ENCODE measurements at regions not wholly inside any gene's neighbourhood (a gene's known extent, or its start where the extent isn't known, plus 50 kb on each side); places are given as distances from the start of the nearest gene placed in this dataset.

DNA sequence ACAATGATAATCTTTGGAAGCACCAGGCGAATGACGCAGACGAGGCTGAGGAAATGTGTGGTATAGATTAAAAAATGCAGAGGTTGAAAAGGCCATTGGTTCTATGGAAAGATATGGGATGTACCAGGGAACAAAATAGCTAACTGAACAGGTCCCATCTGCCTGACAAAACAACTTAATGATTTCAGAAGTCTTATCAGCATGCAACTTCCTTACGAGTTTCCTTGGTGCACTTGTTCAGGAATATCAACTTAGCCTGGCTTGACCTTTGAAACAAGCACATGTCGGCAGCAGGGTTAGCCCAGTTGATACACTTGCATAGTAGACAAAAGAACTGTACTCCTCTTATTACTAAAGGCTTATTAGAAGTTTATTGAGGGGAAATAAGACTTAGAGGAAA is 90.9 kb upstream of the CDH11 start:
- H3K4me1 ChIP-seq (ENCODE audit: control insufficient read depth, insufficient read depth, low read length), result no peaks in the 10 kb centered on the region
- no peaks in the 10 kb centered on the region for H3K9me3 ChIP-seq (ENCODE audit: control insufficient read depth, low read length)
- no peaks in the 10 kb centered on the region for H3K27me3 ChIP-seq (ENCODE audit: control insufficient read depth, insufficient read depth, low read length, poor library complexity, severe bottlenecking)
- H3K4me3 ChIP-seq (ENCODE audit: insufficient read depth, low read depth, low read length), result no peak overlapping the region
- H3K36me3 ChIP-seq (ENCODE audit: control insufficient read depth, insufficient read depth, low read length), result no peaks in the 10 kb centered on the region
- WGBS, 2 experiments, result 97 to 98% methylated on average over 5 of the region's 5 CpGs
- no peak overlapping the region for H3K27ac ChIP-seq (ENCODE audit: insufficient read depth, low read depth, low read length, poor library complexity, severe bottlenecking)

DNA sequence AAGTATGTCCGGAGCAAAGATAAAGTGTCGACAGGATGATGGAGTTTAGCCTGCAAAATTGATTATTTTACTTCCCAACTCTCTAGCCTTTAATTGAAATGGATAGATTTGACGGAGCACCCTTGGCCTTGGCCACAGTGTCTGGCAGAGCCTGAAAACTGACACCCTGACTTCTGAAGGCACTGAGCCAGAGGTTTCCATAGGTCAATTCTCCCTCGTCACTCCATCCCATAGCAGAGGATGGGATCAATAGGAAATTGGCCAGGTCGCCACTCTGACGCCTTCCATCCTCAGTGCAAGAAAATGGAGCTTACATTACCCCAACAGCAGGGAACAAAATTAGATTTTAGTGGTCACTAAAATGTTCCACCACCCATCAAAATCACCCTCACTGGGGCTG is 90.4 kb upstream of the CDH11 start:
- Histone ChIP-seq H3K36me3 (ENCODE audit: control insufficient read depth, insufficient read depth, low read length) (no peaks in the 10 kb centered on the region), H3K4me3 (ENCODE audit: insufficient read depth, low read depth, low read length) (no peak overlapping the region), H3K4me1 (ENCODE audit: control insufficient read depth, insufficient read depth, low read length) (no peaks in the 10 kb centered on the region), H3K27me3 (ENCODE audit: control insufficient read depth, insufficient read depth, low read length, poor library complexity, severe bottlenecking) (no peaks in the 10 kb centered on the region), H3K9me3 (ENCODE audit: control insufficient read depth, low read length) (no peaks in the 10 kb centered on the region), H3K27ac (ENCODE audit: insufficient read depth, low read depth, low read length, poor library complexity, severe bottlenecking) (no peak overlapping the region)
- WGBS, 2 experiments, result 94 to 98% methylated on average over 5 to 6 of the region's 6 CpGs

DNA sequence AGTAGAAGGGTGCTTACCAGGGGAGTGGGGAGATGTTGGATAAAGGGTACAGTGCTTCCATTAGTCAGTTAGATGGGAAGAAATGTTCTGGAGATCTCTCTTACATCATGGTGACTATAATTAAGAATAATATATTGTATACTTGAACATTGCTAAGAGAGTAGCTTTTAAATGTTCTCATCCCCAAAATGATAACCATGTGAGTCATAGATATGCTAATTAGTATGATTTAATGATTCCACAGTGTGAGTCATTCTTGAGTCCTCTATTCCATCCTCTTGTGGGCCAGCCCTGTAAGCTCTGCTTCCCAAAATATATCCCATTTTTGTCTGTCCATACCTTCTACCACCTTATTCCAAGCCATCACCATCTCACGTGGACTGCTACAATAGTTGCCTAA is 80.6 kb upstream of the CDH11 start:
- no peaks in the 10 kb centered on the region for H3K9me3 ChIP-seq (ENCODE audit: control insufficient read depth, low read length)
- H3K4me3 ChIP-seq (ENCODE audit: insufficient read depth, low read depth, low read length), result no peak overlapping the region
- no peak overlapping the region for H3K27ac ChIP-seq (ENCODE audit: insufficient read depth, low read depth, low read length, poor library complexity, severe bottlenecking)
- H3K36me3 ChIP-seq (ENCODE audit: control insufficient read depth, insufficient read depth, low read length), result no peaks in the 10 kb centered on the region
- 88 to 93% methylated on average over 1 of the region's 1 CpG for WGBS, 2 experiments
- no peaks in the 10 kb centered on the region for H3K4me1 ChIP-seq (ENCODE audit: control insufficient read depth, insufficient read depth, low read length)
- H3K27me3 ChIP-seq (ENCODE audit: control insufficient read depth, insufficient read depth, low read length, poor library complexity, severe bottlenecking), result no peaks in the 10 kb centered on the region

DNA sequence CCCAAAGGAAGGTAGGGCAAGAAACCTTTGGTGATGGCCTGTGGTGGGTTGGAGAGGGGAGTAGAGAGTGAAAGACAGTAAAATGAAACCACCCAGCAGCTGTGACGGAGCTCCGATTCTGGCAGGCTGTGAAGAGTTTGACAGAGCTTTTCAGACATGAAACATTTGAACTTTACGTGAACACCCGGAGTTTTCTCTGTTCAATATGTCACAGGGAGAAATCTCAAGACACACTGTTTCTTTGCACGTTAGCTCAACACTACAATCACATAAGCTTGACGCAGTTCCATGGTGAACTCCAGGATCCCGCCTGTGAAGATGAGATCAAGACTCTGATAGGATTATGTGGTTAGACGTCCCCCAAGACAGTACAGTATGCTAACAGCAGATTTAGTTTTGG is 79.6 kb upstream of the CDH11 start:
- H3K9me3 ChIP-seq (ENCODE audit: control insufficient read depth, low read length), result no peaks in the 10 kb centered on the region
- WGBS, 2 experiments, result 93 to 94% methylated on average over 8 of the region's 8 CpGs
- no peak overlapping the region for H3K27ac ChIP-seq (ENCODE audit: insufficient read depth, low read depth, low read length, poor library complexity, severe bottlenecking)

DNA sequence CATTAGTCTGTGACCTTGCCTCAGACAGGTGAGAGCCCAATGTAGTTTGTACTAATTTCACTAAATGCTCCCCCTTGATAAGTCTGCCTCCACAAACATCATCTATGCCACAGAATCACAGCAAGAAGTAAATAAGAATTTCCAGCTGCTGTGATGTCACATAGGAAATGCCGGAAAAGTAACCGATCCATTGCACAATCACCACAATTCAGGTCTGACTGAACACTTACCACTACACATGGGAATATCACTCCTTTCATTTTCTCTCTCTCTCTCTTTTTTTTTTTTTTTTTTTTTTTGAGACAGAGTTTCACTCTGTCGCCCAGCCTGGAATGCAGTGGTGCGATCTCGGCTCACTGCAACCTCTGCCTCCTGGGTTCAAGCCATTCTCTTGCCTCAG is 79.0 kb upstream of the CDH11 start:
- Histone ChIP-seq H3K36me3 (ENCODE audit: control insufficient read depth, insufficient read depth, low read length) (no peaks in the 10 kb centered on the region), H3K4me1 (ENCODE audit: control insufficient read depth, insufficient read depth, low read length) (no peaks in the 10 kb centered on the region), H3K27ac (ENCODE audit: insufficient read depth, low read depth, low read length, poor library complexity, severe bottlenecking) (no peak overlapping the region), H3K27me3 (ENCODE audit: control insufficient read depth, insufficient read depth, low read length, poor library complexity, severe bottlenecking) (no peaks in the 10 kb centered on the region), H3K9me3 (ENCODE audit: control insufficient read depth, low read length) (no peaks in the 10 kb centered on the region), H3K4me3 (ENCODE audit: insufficient read depth, low read depth, low read length) (no peak overlapping the region)
- WGBS, 2 experiments, result 94 to 97% methylated on average over 5 of the region's 5 CpGs

More for the DNA sequence above, 79.6 kb upstream of the CDH11 start:
- Histone ChIP-seq H3K4me1 (ENCODE audit: control insufficient read depth, insufficient read depth, low read length) (no peaks in the 10 kb centered on the region), H3K4me3 (ENCODE audit: insufficient read depth, low read depth, low read length) (no peak overlapping the region), H3K36me3 (ENCODE audit: control insufficient read depth, insufficient read depth, low read length) (no peaks in the 10 kb centered on the region), H3K27me3 (ENCODE audit: control insufficient read depth, insufficient read depth, low read length, poor library complexity, severe bottlenecking) (no peaks in the 10 kb centered on the region)

DNA sequence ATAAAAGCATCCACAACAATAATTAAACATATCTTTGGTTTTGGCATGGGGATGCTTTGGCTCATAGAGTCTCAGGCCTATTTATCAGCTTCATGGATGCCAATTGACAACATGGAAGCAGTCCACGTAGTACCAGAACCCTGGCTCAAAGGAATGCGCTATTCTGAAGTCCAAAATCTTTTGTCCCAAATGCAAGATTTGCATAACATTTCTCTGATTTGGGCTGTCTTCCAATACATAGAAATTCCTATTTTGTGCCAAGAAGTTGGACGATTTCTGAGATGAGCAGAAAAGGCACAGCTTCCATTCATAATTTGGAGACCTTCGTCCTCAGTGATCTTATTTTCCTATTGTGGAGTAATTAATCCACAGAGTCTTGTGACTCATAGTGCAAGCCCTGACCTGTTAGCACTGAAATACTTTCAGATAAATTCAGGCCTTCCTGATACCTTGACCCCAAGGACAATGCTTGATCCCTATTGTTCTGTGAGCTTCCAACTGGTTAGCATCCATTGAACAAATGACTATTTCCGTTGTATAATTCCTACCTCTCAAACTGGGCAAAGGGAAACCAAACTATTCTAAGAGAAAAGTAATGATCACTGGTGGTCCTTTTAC is 78.4 kb upstream of the CDH11 start:
- no peak overlapping the region for H3K27ac ChIP-seq (ENCODE audit: insufficient read depth, low read depth, low read length, poor library complexity, severe bottlenecking)
- H3K9me3 ChIP-seq (ENCODE audit: control insufficient read depth, low read length), result no peaks in the 10 kb centered on the region
- no peak overlapping the region for H3K4me3 ChIP-seq (ENCODE audit: insufficient read depth, low read depth, low read length)
- WGBS, 2 experiments, result 88 to 91% methylated on average over 5 of the region's 5 CpGs
- no peaks in the 10 kb centered on the region for H3K36me3 ChIP-seq (ENCODE audit: control insufficient read depth, insufficient read depth, low read length)
- no peaks in the 10 kb centered on the region for H3K4me1 ChIP-seq (ENCODE audit: control insufficient read depth, insufficient read depth, low read length)
- H3K27me3 ChIP-seq (ENCODE audit: control insufficient read depth, insufficient read depth, low read length, poor library complexity, severe bottlenecking), result no peaks in the 10 kb centered on the region

DNA sequence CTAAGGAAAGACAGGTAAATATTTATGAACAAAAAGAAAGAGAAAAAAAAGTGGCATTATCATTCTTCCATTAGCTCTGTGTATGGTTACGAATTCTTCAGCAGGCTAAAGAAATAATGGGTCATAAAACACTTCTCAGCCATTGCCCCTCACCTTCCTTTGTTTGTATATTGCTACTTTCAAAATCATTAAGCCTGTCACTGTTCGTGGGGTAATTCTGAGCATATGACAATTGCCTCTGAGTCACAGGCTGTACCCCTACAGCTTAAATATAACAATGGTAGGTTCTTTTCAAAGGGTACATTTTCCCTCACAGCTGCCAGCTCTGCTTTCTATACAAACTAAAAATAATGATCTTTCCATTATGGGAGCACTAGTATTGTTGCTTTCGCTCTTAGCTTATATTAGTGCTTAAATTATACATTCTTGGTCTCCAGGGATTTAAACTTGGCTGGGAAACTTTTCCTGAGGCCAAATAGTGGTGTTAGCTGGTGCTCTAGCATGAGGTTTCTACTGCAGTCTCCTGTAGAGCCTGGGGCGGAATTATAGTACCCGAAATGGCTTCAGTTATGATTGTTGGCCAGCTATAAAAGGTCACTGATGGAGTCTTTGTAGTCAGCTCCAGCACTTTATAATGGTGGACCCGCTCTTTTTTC is 74.7 kb upstream of the CDH11 start:
- Histone ChIP-seq H3K27me3 (ENCODE audit: control insufficient read depth, insufficient read depth, low read length, poor library complexity, severe bottlenecking) (no peaks in the 10 kb centered on the region), H3K4me1 (ENCODE audit: control insufficient read depth, insufficient read depth, low read length) (no peaks in the 10 kb centered on the region), H3K4me3 (ENCODE audit: insufficient read depth, low read depth, low read length) (no peak overlapping the region), H3K36me3 (ENCODE audit: control insufficient read depth, insufficient read depth, low read length) (no peaks in the 10 kb centered on the region), H3K9me3 (ENCODE audit: control insufficient read depth, low read length) (no peaks in the 10 kb centered on the region), H3K27ac (ENCODE audit: insufficient read depth, low read depth, low read length, poor library complexity, severe bottlenecking) (no peak overlapping the region)
- WGBS, 2 experiments, result 92 to 93% methylated on average over 6 of the region's 6 CpGs

DNA sequence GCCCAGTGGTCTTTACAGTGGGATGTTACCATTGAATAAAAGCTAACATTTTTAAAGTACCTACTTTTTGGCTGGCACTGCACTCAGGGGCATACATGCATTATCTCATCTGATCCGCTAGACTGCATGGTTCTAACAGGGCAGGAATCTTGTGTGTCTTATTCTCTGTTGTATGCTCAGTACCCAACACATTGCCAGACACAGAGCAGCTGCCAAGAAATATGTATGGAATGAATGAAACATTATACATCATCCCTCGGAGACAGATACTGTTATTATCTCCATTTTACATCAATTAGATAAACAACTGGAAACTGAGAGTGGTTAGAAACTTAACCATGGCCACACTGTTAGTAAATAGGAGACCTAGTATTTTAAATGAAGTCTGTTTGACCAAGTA is 74.1 kb upstream of the CDH11 start:
- H3K27ac ChIP-seq (ENCODE audit: insufficient read depth, low read depth, low read length, poor library complexity, severe bottlenecking), result no peak overlapping the region

DNA sequence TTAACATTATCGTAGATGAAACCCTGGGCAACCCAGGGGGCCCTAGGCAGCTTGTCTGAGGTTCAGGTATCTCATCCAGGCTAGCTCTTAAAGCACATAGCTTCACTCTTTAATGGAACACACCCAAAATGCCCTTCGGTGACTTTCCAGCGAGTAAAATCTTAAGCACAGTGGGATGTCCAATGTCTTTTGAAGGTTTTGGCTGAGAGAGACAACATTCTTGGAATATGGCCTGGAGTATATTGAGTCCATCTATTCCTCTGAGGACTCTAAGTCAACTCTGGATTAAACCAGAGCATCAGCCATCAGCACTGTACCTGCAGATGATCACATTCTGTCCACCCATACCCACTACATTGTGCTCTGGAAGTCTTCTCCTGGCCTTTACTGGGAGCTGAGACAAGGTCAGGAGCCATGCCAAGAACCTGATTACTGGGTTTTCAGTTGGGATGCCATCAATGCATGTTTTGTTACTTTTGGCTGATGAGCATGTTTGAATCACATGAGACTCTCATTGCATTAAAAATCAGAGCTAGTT is 63.4 kb upstream of the CDH11 start:
- no peaks in the 10 kb centered on the region for H3K36me3 ChIP-seq (ENCODE audit: control insufficient read depth, insufficient read depth, low read length)
- H3K27me3 ChIP-seq (ENCODE audit: control insufficient read depth, insufficient read depth, low read length, poor library complexity, severe bottlenecking), result no peaks in the 10 kb centered on the region
- H3K27ac ChIP-seq (ENCODE audit: insufficient read depth, low read depth, low read length, poor library complexity, severe bottlenecking), result no peak overlapping the region
- no peaks in the 10 kb centered on the region for H3K4me1 ChIP-seq (ENCODE audit: control insufficient read depth, insufficient read depth, low read length)
- H3K9me3 ChIP-seq (ENCODE audit: control insufficient read depth, low read length), result no peaks in the 10 kb centered on the region
- no peak overlapping the region for H3K4me3 ChIP-seq (ENCODE audit: insufficient read depth, low read depth, low read length)
- 63 to 67% methylated on average over 3 of the region's 3 CpGs for WGBS, 2 experiments

More for the DNA sequence above, 74.1 kb upstream of the CDH11 start:
- H3K4me3 ChIP-seq (ENCODE audit: insufficient read depth, low read depth, low read length), result no peak overlapping the region
- H3K4me1 ChIP-seq (ENCODE audit: control insufficient read depth, insufficient read depth, low read length), result no peaks in the 10 kb centered on the region
- no peaks in the 10 kb centered on the region for H3K36me3 ChIP-seq (ENCODE audit: control insufficient read depth, insufficient read depth, low read length)
- 93 to 100% methylated on average over 1 to 2 of the region's 2 CpGs for WGBS, 2 experiments
- no peaks in the 10 kb centered on the region for H3K27me3 ChIP-seq (ENCODE audit: control insufficient read depth, insufficient read depth, low read length, poor library complexity, severe bottlenecking)
- no peaks in the 10 kb centered on the region for H3K9me3 ChIP-seq (ENCODE audit: control insufficient read depth, low read length)

DNA sequence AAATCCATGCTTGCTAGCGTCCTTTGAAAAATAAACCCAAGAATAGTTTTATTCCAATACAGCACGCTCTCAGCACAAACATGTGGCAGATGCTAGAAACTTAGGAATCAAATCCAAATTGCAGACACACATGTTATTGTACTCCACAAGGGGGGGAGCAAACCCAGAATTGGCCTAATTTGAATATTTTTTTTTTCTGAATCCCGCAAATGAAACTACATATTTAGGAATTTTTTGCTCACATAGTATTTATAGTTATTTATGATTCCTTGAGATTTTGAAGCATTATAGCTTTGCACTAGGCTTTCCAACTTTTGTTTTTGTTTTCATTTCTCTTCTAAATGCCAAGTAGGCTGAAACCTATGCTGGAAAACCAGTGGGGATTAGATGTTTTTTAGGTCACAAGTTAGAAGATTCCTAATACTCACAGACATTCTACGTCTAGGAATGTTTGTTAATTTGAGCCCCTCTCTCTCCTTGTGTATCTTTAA is 59.3 kb upstream of the CDH11 start:
- no peak overlapping the region for H3K27ac ChIP-seq (ENCODE audit: insufficient read depth, low read depth, low read length, poor library complexity, severe bottlenecking)
- no peak overlapping the region for H3K4me3 ChIP-seq (ENCODE audit: insufficient read depth, low read depth, low read length)
- no peaks in the 10 kb centered on the region for H3K4me1 ChIP-seq (ENCODE audit: control insufficient read depth, insufficient read depth, low read length)
- no peaks in the 10 kb centered on the region for H3K36me3 ChIP-seq (ENCODE audit: control insufficient read depth, insufficient read depth, low read length)
- WGBS, 2 experiments, result 94 to 97% methylated on average over 3 of the region's 4 CpGs
- H3K9me3 ChIP-seq (ENCODE audit: control insufficient read depth, low read length), result no peaks in the 10 kb centered on the region
- no peaks in the 10 kb centered on the region for H3K27me3 ChIP-seq (ENCODE audit: control insufficient read depth, insufficient read depth, low read length, poor library complexity, severe bottlenecking)

All from ectodermal cell (in vitro differentiated cells).